Kidney epithelial cell (primary cell): ENCODE measurements at regions not wholly inside any gene's neighbourhood (a gene's known extent, or its start where the extent isn't known, plus 50 kb on each side); places are given as distances from the start of the nearest gene placed in this dataset.

Source experiments
- DNase-seq: peaks from one replicate; pipeline ENCODE4 v3.0.0-alpha.2; 2010; ENCODE audit warnings: low read depth
- H3K27me3 ChIP-seq: 2 replicates; pipeline ENCODE4 v1.6.0; 2011; ENCODE audit warnings: low read length; ENCODE audit not compliant: control insufficient read depth, insufficient read depth
- H3K36me3 ChIP-seq: 2 replicates; pipeline ENCODE4 v1.5.1; 2011; ENCODE audit warnings: low read length; ENCODE audit not compliant: control insufficient read depth, insufficient read depth
- H3K4me3 ChIP-seq: 2 replicates; pipeline ENCODE4 v1.5.1; 2011; ENCODE audit warnings: low read depth, mild to moderate bottlenecking, control low read depth, low read length
- CTCF ChIP-seq: IDR thresholded peaks from 2 replicates; pipeline ENCODE4 v1.5.1; 2011; ENCODE audit warnings: mild to moderate bottlenecking, moderate library complexity, low read length, control low read depth, inconsistent platforms; ENCODE audit not compliant: insufficient read depth, poor library complexity, severe bottlenecking

- Histone ChIP-seq H3K27me3 (no peaks in the 10 kb centered on the region), H3K4me3 (no peak overlapping the region), H3K36me3 (no peaks in the 10 kb centered on the region)
- TF ChIP-seq CTCF, result no peak
- no peak for DNase-seq
Observed at GRCh38 chr4:187238646-187239045, 515.0 kb upstream of the FAT1 start.

GRCh38 chr4:187251896-187252295 is 528.2 kb upstream of the FAT1 start:
- no peak for TF ChIP-seq CTCF
- DNase-seq, result no peak

GRCh38 chr4:187256897-187257296 is 533.2 kb upstream of the FAT1 start:
- TF ChIP-seq CTCF, result no peak
- Histone ChIP-seq H3K36me3 (no peaks in the 10 kb centered on the region), H3K4me3 (no peak overlapping the region), H3K27me3 (no peaks in the 10 kb centered on the region)
- no peak for DNase-seq

More at GRCh38 chr4:187251896-187252295, 528.2 kb upstream of the FAT1 start:
- H3K36me3 ChIP-seq, result no peaks in the 10 kb centered on the region
- no peak overlapping the region for H3K4me3 ChIP-seq
- H3K27me3 ChIP-seq, result no peaks in the 10 kb centered on the region

- no peak for TF ChIP-seq CTCF
- no peak for DNase-seq
- Histone ChIP-seq H3K4me3 (no peak overlapping the region), H3K27me3 (no peaks in the 10 kb centered on the region), H3K36me3 (no peaks in the 10 kb centered on the region)
Observed at GRCh38 chr4:187258651-187259401, 535.2 kb upstream of the FAT1 start.

GRCh38 chr4:187268940-187269339 is 545.3 kb upstream of the FAT1 start:
- Histone ChIP-seq H3K4me3 (no peak overlapping the region), H3K27me3 (no peaks in the 10 kb centered on the region), H3K36me3 (no peaks in the 10 kb centered on the region)
- TF ChIP-seq CTCF, result no peak
- no peak for DNase-seq

- H3K27me3 ChIP-seq, result no peaks in the 10 kb centered on the region
- no peak for DNase-seq
- no peak overlapping the region for H3K4me3 ChIP-seq
- no peak for TF ChIP-seq CTCF
- no peaks in the 10 kb centered on the region for H3K36me3 ChIP-seq
Observed at GRCh38 chr4:187270154-187270553, 546.5 kb upstream of the FAT1 start.
